H1 (cell line): ENCODE measurements at regions not wholly inside any gene's neighbourhood (a gene's known extent, or its start where the extent isn't known, plus 50 kb on each side); places are given as distances from the start of the nearest gene placed in this dataset.

Source experiments
- CTCF ChIA-PET: fragments of 300-600 bp; sonication (Branson Sonifier 250); formaldehyde crosslinking; loops from one replicate; lab custom pipeline; 2021; ENCODE audit not compliant: partially characterized antibody; lab: Charles Lee
- POLR2A ChIA-PET: fragments of 300-600 bp; sonication (Branson Sonifier 250); formaldehyde crosslinking; loops from one replicate; lab custom pipeline; 2021; ENCODE audit warnings: inconsistent platforms; ENCODE audit not compliant: partially characterized antibody; lab: Charles Lee
- DNase-seq, 2 experiments: peaks; one replicate each; pipeline versions ENCODE4 v3.0.0 to v3.0.0-alpha.2; 2010 to 2022; ENCODE audit warnings: low spot score in 2 of 2, low read depth in 1 of 2, mixed read lengths in 1 of 2
- FAIRE-seq: peaks from 2 replicates; lab custom pipeline; 2011; peaks lifted over from hg19 to GRCh38; lab: Jason Lieb, UNC
- H2AFZ ChIP-seq: 2 replicates; pipeline ENCODE4 v1.8.1; 2012; ENCODE audit warnings: low read length, inconsistent platforms
- H2AK5ac ChIP-seq: 2 replicates; pipeline ENCODE4 v1.6.1; 2013; ENCODE audit warnings: low read depth, low read length
- H2BK120ac ChIP-seq: replicated peaks from 2 replicates; pipeline ENCODE3; 2013; ENCODE audit warnings: low read depth, low read length, inconsistent platforms
- H2BK12ac ChIP-seq: 2 replicates; pipeline ENCODE4 v1.6.1; 2013; ENCODE audit warnings: low read depth, low read length
- H2BK15ac ChIP-seq: 2 replicates; pipeline ENCODE4 v1.6.1; 2013; ENCODE audit warnings: low read length
- H2BK20ac ChIP-seq: 2 replicates; pipeline ENCODE4 v1.6.1; 2013; ENCODE audit warnings: low read length
- H2BK5ac ChIP-seq: 2 replicates; pipeline ENCODE4 v1.6.1; 2013; ENCODE audit warnings: low read depth, low read length
- H3K14ac ChIP-seq: 2 replicates; pipeline ENCODE4 v1.6.1; 2013; ENCODE audit warnings: inconsistent platforms; ENCODE audit not compliant: insufficient read length
- H3K18ac ChIP-seq: 2 replicates; pipeline ENCODE4 v1.6.1; 2013; ENCODE audit warnings: low read length; ENCODE audit errors: extremely low read depth
- H3K23ac ChIP-seq: 2 replicates; pipeline ENCODE4 v1.6.1; 2013; ENCODE audit warnings: inconsistent platforms; ENCODE audit not compliant: insufficient read length
- H3K23me2 ChIP-seq: 2 replicates; pipeline ENCODE4 v1.6.1; 2013; ENCODE audit warnings: low read depth, low read length
- H3K27ac ChIP-seq: 2 replicates; pipeline ENCODE4 v1.6.1; 2011; ENCODE audit warnings: low read depth, low read length, inconsistent platforms
- H3K27me3 ChIP-seq, 4 experiments: replicated peaks in 1 of 4; 1 replicate in 1 of 4; 2 replicates in 3 of 4; pipeline versions ENCODE4 v1.6.1 to v1.8.1; 2011 to 2013; ENCODE audit warnings: low read length in 3 of 4, mild to moderate bottlenecking in 3 of 4, inconsistent platforms in 2 of 4, mixed read lengths in 2 of 4, moderate library complexity in 1 of 4; ENCODE audit not compliant: control insufficient read depth in 3 of 4, insufficient read depth in 3 of 4; ENCODE audit errors: extremely low read depth in 1 of 4
- H3K36me3 ChIP-seq, 4 experiments: 2 replicates each; pipeline versions ENCODE4 v1.6.1 to v1.8.1; 2011 to 2013; ENCODE audit warnings: mild to moderate bottlenecking in 4 of 4, low read length in 3 of 4, moderate library complexity in 2 of 4, control low read depth in 1 of 4, inconsistent platforms in 1 of 4; ENCODE audit not compliant: insufficient read depth in 4 of 4, control insufficient read depth in 2 of 4
- H3K4ac ChIP-seq: replicated peaks from 2 replicates; pipeline ENCODE3; 2013; ENCODE audit warnings: low read length, low read depth, mixed read lengths, inconsistent platforms; ENCODE audit not compliant: insufficient read length
- H3K4me1 ChIP-seq, 4 experiments: replicated peaks in 1 of 4; 1 replicate in 1 of 4; 2 replicates in 3 of 4; pipeline versions ENCODE4 v1.6.1 to v1.8.1; 2011 to 2013; ENCODE audit warnings: low read length in 3 of 4, inconsistent platforms in 2 of 4, mixed read lengths in 1 of 4; ENCODE audit not compliant: insufficient read depth in 4 of 4, control insufficient read depth in 3 of 4
- H3K4me2 ChIP-seq, 2 experiments: 2 replicates each; pipeline versions ENCODE4 v1.6.1 to v1.8.1; 2011 to 2013; ENCODE audit warnings: low read depth in 2 of 2, low read length in 2 of 2, control low read depth in 1 of 2, inconsistent platforms in 1 of 2, mild to moderate bottlenecking in 1 of 2; ENCODE audit not compliant: insufficient read depth in 1 of 2
- H3K4me3 ChIP-seq, 4 experiments: fragments of 200-600, 300-600 bp in 1 of 4; sonication (generic), shearing (Covaris generic), sonication (Bioruptor Twin) in 1 of 4; 2 replicates each; pipeline versions ENCODE4 v1.5.1 to v1.8.1; 2011 to 2016; ENCODE audit warnings: low read length in 4 of 4, low read depth in 3 of 4, control low read depth in 2 of 4, inconsistent platforms in 2 of 4, mild to moderate bottlenecking in 2 of 4, mixed read lengths in 1 of 4, moderate library complexity in 1 of 4; ENCODE audit not compliant: insufficient read depth in 2 of 4; ENCODE audit errors: extremely low read depth in 1 of 4
- H3K56ac ChIP-seq: replicated peaks from 2 replicates; pipeline ENCODE3; 2013; ENCODE audit warnings: low read depth, mild to moderate bottlenecking, mixed read lengths, low read length, inconsistent platforms; ENCODE audit not compliant: insufficient read length
- H3K79me1 ChIP-seq: 2 replicates; pipeline ENCODE4 v1.6.1; 2013; ENCODE audit warnings: low read depth, low read length, control low read depth
- H3K79me2 ChIP-seq, 2 experiments: 2 replicates each; pipeline versions ENCODE4 v1.6.1 to v1.8.1; 2012 to 2013; ENCODE audit warnings: low read length in 2 of 2, mild to moderate bottlenecking in 2 of 2, inconsistent platforms in 1 of 2; ENCODE audit not compliant: insufficient read depth in 2 of 2, control insufficient read depth in 1 of 2
- H3K9ac ChIP-seq, 4 experiments: replicated peaks in 1 of 4; 1 replicate in 1 of 4; 2 replicates in 3 of 4; pipeline versions ENCODE4 v1.6.1 to v1.8.1; 2011 to 2013; ENCODE audit warnings: low read depth in 3 of 4, low read length in 3 of 4, control low read depth in 2 of 4, mild to moderate bottlenecking in 2 of 4, moderate library complexity in 2 of 4, inconsistent platforms in 1 of 4; ENCODE audit errors: extremely low read depth in 1 of 4
- H3K9me3 ChIP-seq, 2 experiments: 2 replicates each; pipeline versions ENCODE4 v1.6.1 to v1.8.1; 2012 to 2013; ENCODE audit warnings: mild to moderate bottlenecking in 2 of 2, moderate library complexity in 2 of 2, control low read depth in 1 of 2, inconsistent platforms in 1 of 2, low read depth in 1 of 2, low read length in 1 of 2, mixed read lengths in 1 of 2; ENCODE audit not compliant: insufficient read depth in 2 of 2
- H4K20me1 ChIP-seq, 2 experiments: replicated peaks in 1 of 2; 2 replicates each; pipeline versions ENCODE3 to v1.8.1; 2011 to 2013; ENCODE audit warnings: inconsistent platforms in 2 of 2, low read length in 2 of 2, mild to moderate bottlenecking in 1 of 2; ENCODE audit not compliant: insufficient read depth in 2 of 2, control insufficient read depth in 1 of 2
- H4K5ac ChIP-seq: 2 replicates; pipeline ENCODE4 v1.6.1; 2013; ENCODE audit warnings: low read length, low read depth, mixed read lengths, inconsistent platforms; ENCODE audit not compliant: insufficient read length
- H4K8ac ChIP-seq: 2 replicates; pipeline ENCODE4 v1.8.0; 2013; ENCODE audit warnings: mild to moderate bottlenecking, moderate library complexity, low read length, inconsistent platforms; ENCODE audit not compliant: insufficient read depth; ENCODE audit errors: extremely low read depth
- H4K91ac ChIP-seq: replicated peaks from 2 replicates; pipeline ENCODE3; 2013; ENCODE audit warnings: low read length, mixed read lengths, inconsistent platforms; ENCODE audit not compliant: insufficient read length
- BRCA1 ChIP-seq: IDR thresholded peaks from 2 replicates; pipeline ENCODE4 v1.6.1; 2012; ENCODE audit warnings: low read depth, low read length, improper control_type of control experiment
- CHD1 ChIP-seq: IDR thresholded peaks from 2 replicates; pipeline ENCODE4 v1.6.1; 2012; ENCODE audit warnings: low read depth, low read length, improper control_type of control experiment
- CTBP2 ChIP-seq: IDR thresholded peaks from 2 replicates; pipeline ENCODE4 v1.7.0; 2011; ENCODE audit warnings: borderline replicate concordance, mild to moderate bottlenecking, moderate library complexity, mixed read lengths, low read length; ENCODE audit not compliant: insufficient read depth, insufficient read length
- EZH2 ChIP-seq: fragments of 200-600 bp; sonication (generic); IDR thresholded peaks from 2 replicates; pipeline ENCODE4 v1.7.1; 2012; ENCODE audit warnings: low read depth, mild to moderate bottlenecking, moderate library complexity, low read length, inconsistent platforms; ENCODE audit not compliant: severe bottlenecking
- HDAC6 ChIP-seq: IDR thresholded peaks from one replicate; pipeline ENCODE4 v1.7.1; 2012; ENCODE audit warnings: low read depth, mild to moderate bottlenecking, inconsistent platforms, low read length, moderate library complexity
- POLR2AphosphoS5 ChIP-seq: IDR thresholded peaks from 2 replicates; pipeline ENCODE4 v1.6.1; 2011; ENCODE audit warnings: low read depth, low read length
- SUZ12 ChIP-seq: fragments of 200-600 bp; sonication (generic); IDR thresholded peaks from 2 replicates; pipeline ENCODE4 v1.6.1; 2012; ENCODE audit warnings: mild to moderate bottlenecking, inconsistent platforms, low read length, moderate library complexity, mixed read lengths
- TAF7 ChIP-seq: optimal IDR thresholded peaks from 2 replicates; pipeline ENCODE3; 2011; ENCODE audit warnings: low read depth, mild to moderate bottlenecking, inconsistent platforms, low read length, moderate library complexity, borderline replicate concordance
- TBP ChIP-seq: IDR thresholded peaks from 2 replicates; pipeline ENCODE4 v1.6.1; 2011; ENCODE audit warnings: low read depth, low read length, improper control_type of control experiment
- WGBS, 2 experiments: shearing (Covaris generic) in 1 of 2; methylation state at CpG; one replicate each; pipeline versions ENCODE4 v1.1.6 to v1.1.7; 2013 to 2015; ENCODE audit warnings: low lambda C conversion rate in 2 of 2, mixed read lengths in 2 of 2, inconsistent platforms in 1 of 2, low coverage in 1 of 2, missing lambda C conversion rate in 1 of 2; ENCODE audit not compliant: insufficient replicate concordance in 2 of 2, insufficient coverage in 1 of 2, insufficient read length in 1 of 2; ENCODE audit errors: extremely low coverage in 1 of 2, missing lambda C conversion rate in 1 of 2; 5-methylcytosine and 5-hydroxymethylcytosine counted together
- TF ChIP-seq, protein P1 (sequence below): IDR thresholded peaks from 2 replicates; pipeline ENCODE4 v1.6.1; 2011; ENCODE audit warnings: low read length, improper control_type of control experiment
- TF ChIP-seq, protein P2 (sequence below), 3 experiments: IDR thresholded peaks; 1 replicate in 2 of 3; 2 replicates in 1 of 3; pipeline versions ENCODE4 v1.5.1 to v1.6.1; 2011; ENCODE audit warnings: low read length in 3 of 3, mild to moderate bottlenecking in 3 of 3, inconsistent platforms in 2 of 3, low read depth in 1 of 3, moderate library complexity in 1 of 3; ENCODE audit not compliant: insufficient read depth in 1 of 3; ENCODE audit errors: control extremely low read depth in 1 of 3

DNA sequence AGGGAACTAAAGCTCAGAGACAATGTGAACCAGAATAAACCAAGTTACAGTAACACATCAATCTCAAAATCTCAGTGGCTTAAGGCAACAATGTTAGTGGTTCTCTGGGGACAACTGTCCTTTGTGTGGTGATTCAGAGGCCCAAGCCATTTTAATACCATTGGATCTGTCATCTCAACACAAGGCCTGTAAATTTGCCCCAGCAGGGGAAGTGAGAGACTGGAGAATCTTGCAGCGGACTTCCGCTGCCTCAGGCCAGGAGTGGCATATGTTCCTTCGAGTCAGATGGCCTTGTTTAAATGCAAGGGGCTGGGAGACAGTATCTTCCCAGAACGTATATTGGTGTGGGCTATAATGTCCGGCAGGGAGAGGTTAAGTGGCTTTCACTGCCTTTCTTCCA is 126.0 kb downstream of the CD83 start:
- no peak overlapping the region for H2AK5ac ChIP-seq
- no peak overlapping the region for H3K27ac ChIP-seq
- H2BK20ac ChIP-seq: no peak overlapping the region
- no peak overlapping the region for H2BK15ac ChIP-seq
- H3K4ac ChIP-seq: no peak overlapping the region
- no peaks in the 10 kb centered on the region for H3K9me3 ChIP-seq
- no peak overlapping the region for H2AFZ ChIP-seq
- ChIA-PET CTCF (interaction anchor here (0.8 kb wide), 1 partner anchor 21 kb away, joined by 3 read pairs; no protein-coding TSS in a partner anchor), POLR2A (no interaction called here)
- H3K79me1 ChIP-seq: no peaks in the 10 kb centered on the region
- no peak overlapping the region for H2BK12ac ChIP-seq
- no peak overlapping the region for H4K5ac ChIP-seq
- no peaks in the 10 kb centered on the region for H4K20me1 ChIP-seq
- no peak overlapping the region for H3K14ac ChIP-seq
- WGBS, 2 experiments: 92% methylated on average over 5 of the region's 5 CpGs; no CpG with 5 or more reads in 1 of the 2 experiments
- H3K56ac ChIP-seq: no peak overlapping the region
- no peaks in the 10 kb centered on the region for H3K23me2 ChIP-seq
- H3K4me1 ChIP-seq: peaks cover 0 to 3% (median 0%) of the 10 kb centered on the region in 4 experiments; a peak in 1 of 7 replicates
- no peak overlapping the region for H4K91ac ChIP-seq
- DNase-seq (peak in 1 of 2 experiments; percentile 23), FAIRE-seq (no peak)
- no peak overlapping the region for H3K18ac ChIP-seq
- no peaks in the 10 kb centered on the region for H3K27me3 ChIP-seq
- no peak overlapping the region for H3K23ac ChIP-seq
- H4K8ac ChIP-seq: no peak overlapping the region
- H3K36me3 ChIP-seq: no peaks in the 10 kb centered on the region
- H2BK120ac ChIP-seq: no peak overlapping the region
- no peak overlapping the region for H3K4me3 ChIP-seq
- H3K79me2 ChIP-seq: no peaks in the 10 kb centered on the region
- H3K9ac ChIP-seq: no peak overlapping the region
- no peak overlapping the region for H2BK5ac ChIP-seq
- H3K4me2 ChIP-seq: no peak overlapping the region
- TF ChIP-seq SUZ12: no peak
- TF ChIP-seq HDAC6: no peak
- no peak for TF ChIP-seq CHD1
- TF ChIP-seq BRCA1: no peak
- no peak for TF ChIP-seq POLR2AphosphoS5
- TF ChIP-seq TBP: no peak
- TF ChIP-seq, protein P1, sequence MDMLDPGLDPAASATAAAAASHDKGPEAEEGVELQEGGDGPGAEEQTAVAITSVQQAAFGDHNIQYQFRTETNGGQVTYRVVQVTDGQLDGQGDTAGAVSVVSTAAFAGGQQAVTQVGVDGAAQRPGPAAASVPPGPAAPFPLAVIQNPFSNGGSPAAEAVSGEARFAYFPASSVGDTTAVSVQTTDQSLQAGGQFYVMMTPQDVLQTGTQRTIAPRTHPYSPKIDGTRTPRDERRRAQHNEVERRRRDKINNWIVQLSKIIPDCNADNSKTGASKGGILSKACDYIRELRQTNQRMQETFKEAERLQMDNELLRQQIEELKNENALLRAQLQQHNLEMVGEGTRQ: no peak
- no peak for TF ChIP-seq TAF7
- no peak for TF ChIP-seq EZH2
- TF ChIP-seq, protein P2, sequence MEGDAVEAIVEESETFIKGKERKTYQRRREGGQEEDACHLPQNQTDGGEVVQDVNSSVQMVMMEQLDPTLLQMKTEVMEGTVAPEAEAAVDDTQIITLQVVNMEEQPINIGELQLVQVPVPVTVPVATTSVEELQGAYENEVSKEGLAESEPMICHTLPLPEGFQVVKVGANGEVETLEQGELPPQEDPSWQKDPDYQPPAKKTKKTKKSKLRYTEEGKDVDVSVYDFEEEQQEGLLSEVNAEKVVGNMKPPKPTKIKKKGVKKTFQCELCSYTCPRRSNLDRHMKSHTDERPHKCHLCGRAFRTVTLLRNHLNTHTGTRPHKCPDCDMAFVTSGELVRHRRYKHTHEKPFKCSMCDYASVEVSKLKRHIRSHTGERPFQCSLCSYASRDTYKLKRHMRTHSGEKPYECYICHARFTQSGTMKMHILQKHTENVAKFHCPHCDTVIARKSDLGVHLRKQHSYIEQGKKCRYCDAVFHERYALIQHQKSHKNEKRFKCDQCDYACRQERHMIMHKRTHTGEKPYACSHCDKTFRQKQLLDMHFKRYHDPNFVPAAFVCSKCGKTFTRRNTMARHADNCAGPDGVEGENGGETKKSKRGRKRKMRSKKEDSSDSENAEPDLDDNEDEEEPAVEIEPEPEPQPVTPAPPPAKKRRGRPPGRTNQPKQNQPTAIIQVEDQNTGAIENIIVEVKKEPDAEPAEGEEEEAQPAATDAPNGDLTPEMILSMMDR (IDR thresholded peaks at IDR 0.05; ENCODE audit: control extremely low read depth in 1 of 3, insufficient read depth in 1 of 3, low read depth in 1 of 3, low read length in 3 of 3): no peak
- TF ChIP-seq CTBP2: no peak
